Limb (tissue), 2 donors: ENCODE measurements at regions not wholly inside any gene's neighbourhood (a gene's known extent, or its start where the extent isn't known, plus 50 kb on each side); places are given as distances from the start of the nearest gene placed in this dataset.
A peak's percentile ranks its signal among the peaks of the same experiment; 100 is the strongest.

Experiments used
- DNase-seq, 2 donors: peaks; one replicate each; pipeline ENCODE4 v3.0.0-alpha.2; 2016; ENCODE audit errors: extremely low spot score in 2 of 2

GRCh38 chr2:22801071-22801470, 583.9 kb upstream of the KLHL29 start:
- DNase-seq: no peak

GRCh38 chr2:22801970-22802369, 583.0 kb upstream of the KLHL29 start:
- DNase-seq: no peak

- no peak for DNase-seq
Observed at GRCh38 chr2:22807872-22808271, 577.1 kb upstream of the KLHL29 start.

GRCh38 chr2:22810602-22811001, 574.4 kb upstream of the KLHL29 start:
- no peak for DNase-seq

GRCh38 chr2:22812065-22812680, 572.8 kb upstream of the KLHL29 start:
- no peak for DNase-seq

- peak in 1 of 2 donors; percentile 15 for DNase-seq
Observed at GRCh38 chr2:22817197-22817596, 567.8 kb upstream of the KLHL29 start.

- DNase-seq: no peak
Observed at GRCh38 chr2:22821458-22821857, 563.5 kb upstream of the KLHL29 start.

- no peak for DNase-seq
Observed at GRCh38 chr2:22822835-22823234, 562.1 kb upstream of the KLHL29 start.

GRCh38 chr2:22824618-22825017, 560.4 kb upstream of the KLHL29 start:
- DNase-seq: no peak

GRCh38 chr2:22826703-22827102, 558.3 kb upstream of the KLHL29 start:
- no peak for DNase-seq

GRCh38 chr2:22829791-22830190, 555.2 kb upstream of the KLHL29 start:
- peak in 1 of 2 donors; percentile 19 for DNase-seq

- no peak for DNase-seq
Observed at GRCh38 chr2:22832196-22832595, 552.8 kb upstream of the KLHL29 start.

- no peak for DNase-seq
Observed at GRCh38 chr2:22838461-22838860, 546.5 kb upstream of the KLHL29 start.

GRCh38 chr2:22842205-22842869, 542.6 kb upstream of the KLHL29 start:
- DNase-seq: no peak

GRCh38 chr2:22843919-22844537, 541.0 kb upstream of the KLHL29 start:
- DNase-seq: no peak

GRCh38 chr2:22850310-22850709, 534.7 kb upstream of the KLHL29 start:
- DNase-seq: no peak

GRCh38 chr2:22854588-22854987, 530.4 kb upstream of the KLHL29 start:
- no peak for DNase-seq

GRCh38 chr2:22855081-22855480, 529.9 kb upstream of the KLHL29 start:
- DNase-seq: no peak

- peak in 1 of 2 donors; percentile 48 for DNase-seq
Observed at GRCh38 chr2:22855761-22856184, 529.2 kb upstream of the KLHL29 start.

GRCh38 chr2:22867973-22868372, 517.0 kb upstream of the KLHL29 start:
- DNase-seq: no peak

GRCh38 chr2:22878121-22878520, 506.9 kb upstream of the KLHL29 start:
- no peak for DNase-seq

- no peak for DNase-seq
Observed at GRCh38 chr2:22879009-22879863, 505.7 kb upstream of the KLHL29 start.
